SU-DHL-6 (cell line): ENCODE measurements at regions not wholly inside any gene's neighbourhood (a gene's known extent, or its start where the extent isn't known, plus 50 kb on each side); places are given as distances from the start of the nearest gene placed in this dataset.

Experiments
- H2AFZ ChIP-seq: fragments of 200-600 bp; sonication (generic); 2 replicates; pipeline ENCODE4 v1.6.1; 2014; ENCODE audit warnings: low read depth, mild to moderate bottlenecking, moderate library complexity, mixed read lengths, antibody characterized with exemption, low read length; ENCODE audit not compliant: severe bottlenecking
- H3F3A ChIP-seq: fragments of 200-600 bp; shearing (Covaris generic); 2 replicates; pipeline ENCODE4 v1.6.0; 2016; ENCODE audit warnings: antibody characterized with exemption, mild to moderate bottlenecking; ENCODE audit not compliant: insufficient read depth
- H3K27ac ChIP-seq: fragments of 200-600 bp; sonication (generic); 2 replicates; pipeline ENCODE4 v1.5.1; 2016; ENCODE audit warnings: low read depth, mild to moderate bottlenecking, low read length, moderate library complexity, mixed read lengths
- H3K27me3 ChIP-seq: fragments of 200-600 bp; sonication (generic), shearing (Covaris generic); 2 replicates; pipeline ENCODE4 v1.6.0; 2014; ENCODE audit warnings: mild to moderate bottlenecking, low read length
- H3K36me3 ChIP-seq: fragments of 200-600 bp; sonication (generic); 2 replicates; pipeline ENCODE4 v1.6.1; 2014; ENCODE audit warnings: mild to moderate bottlenecking, low read length, mixed read lengths
- H3K4me2 ChIP-seq: fragments of 300-600, 200-600 bp; shearing (Covaris generic), sonication (generic); 2 replicates; pipeline ENCODE4 v1.6.0; 2014; ENCODE audit warnings: low read length, low read depth, mild to moderate bottlenecking; ENCODE audit not compliant: poor library complexity, severe bottlenecking
- H3K4me3 ChIP-seq: fragments of 200-600 bp; sonication (generic); 2 replicates; pipeline ENCODE4 v1.5.1; 2014; ENCODE audit warnings: antibody characterized with exemption, low read length, mild to moderate bottlenecking, mixed read lengths; ENCODE audit not compliant: insufficient read depth, poor library complexity, severe bottlenecking
- H3K79me2 ChIP-seq: fragments of 200-600 bp; sonication (generic); 2 replicates; pipeline ENCODE4 v1.6.1; 2014; ENCODE audit warnings: mild to moderate bottlenecking, low read length, moderate library complexity; ENCODE audit not compliant: insufficient read depth
- H3K9ac ChIP-seq: fragments of 200-600 bp; sonication (generic); 2 replicates; pipeline ENCODE4 v1.7.0; 2014; ENCODE audit warnings: mild to moderate bottlenecking, low read length
- H3K9me2 ChIP-seq: fragments of 200-600 bp; sonication (generic); replicated peaks from 2 replicates; pipeline ENCODE4 v1.6.1; 2014; ENCODE audit warnings: low read length; ENCODE audit not compliant: insufficient read depth
- H3K9me3 ChIP-seq: fragments of 200-600 bp; sonication (generic); 2 replicates; pipeline ENCODE4 v1.6.1; 2014; ENCODE audit warnings: low read length, mixed read lengths; ENCODE audit not compliant: insufficient read depth
- H4K20me1 ChIP-seq: fragments of 200-600 bp; sonication (generic); 2 replicates; pipeline ENCODE4 v1.6.1; 2014; ENCODE audit warnings: low read depth, mild to moderate bottlenecking, antibody characterized with exemption, low read length, moderate library complexity, mixed read lengths
- CTCF ChIP-seq: fragments of 200-600 bp; sonication (generic); IDR thresholded peaks from one replicate; pipeline ENCODE4 v1.5.1; 2017; ENCODE audit warnings: antibody characterized with exemption, mild to moderate bottlenecking, low read length, moderate library complexity; ENCODE audit not compliant: insufficient read depth, poor library complexity, severe bottlenecking
- EZH2phosphoT487 ChIP-seq: fragments of 200-600 bp; sonication (generic), shearing (Covaris generic); conservative IDR thresholded peaks from 2 replicates; pipeline ENCODE4 v1.6.1; 2018; ENCODE audit warnings: mild to moderate bottlenecking, antibody characterized with exemption, low read length, moderate library complexity, mixed read lengths

- Histone ChIP-seq H2AFZ (no peak overlapping the region), H3K4me3 (no peak overlapping the region), H3K79me2 (no peaks in the 10 kb centered on the region), H4K20me1 (no peaks in the 10 kb centered on the region), H3F3A (no peaks in the 10 kb centered on the region), H3K9ac (no peak overlapping the region), H3K27ac (no peak overlapping the region), H3K27me3 (0 out of 2 replicates have a peak, but pooled peaks cover 3% of the 10 kb centered on the region), H3K9me3 (0 out of 2 replicates have a peak, but pooled peaks cover 9% of the 10 kb centered on the region), H3K4me2 (no peak overlapping the region), H3K9me2 (no peaks in the 10 kb centered on the region), H3K36me3 (no peaks in the 10 kb centered on the region)
- TF ChIP-seq CTCF (no peak), EZH2phosphoT487 (no peak)
Measured at GRCh38 chr6:927157-927556, 234.2 kb upstream of the EXOC2 start.

- 0 out of 2 replicates have a peak, but pooled peaks cover 3% of the 10 kb centered on the region for H3K27me3 ChIP-seq
Measured at GRCh38 chr6:925656-926213, 232.8 kb upstream of the EXOC2 start.

GRCh38 chr6:924661-925060 lies 231.7 kb upstream of the EXOC2 start:
- no peak overlapping the region for H3K4me3 ChIP-seq
- TF ChIP-seq EZH2phosphoT487 = no peak
- TF ChIP-seq CTCF = no peak
- H4K20me1 ChIP-seq = no peaks in the 10 kb centered on the region
- H3K9me2 ChIP-seq = no peaks in the 10 kb centered on the region
- H3K27me3 ChIP-seq = 0 out of 2 replicates have a peak, but pooled peaks cover 3% of the 10 kb centered on the region
- 0 out of 2 replicates have a peak, but pooled peaks cover 9% of the 10 kb centered on the region for H3K9me3 ChIP-seq
- H3K27ac ChIP-seq = no peak overlapping the region
- no peaks in the 10 kb centered on the region for H3K79me2 ChIP-seq
- no peak overlapping the region for H3K4me2 ChIP-seq
- no peaks in the 10 kb centered on the region for H3F3A ChIP-seq
- H2AFZ ChIP-seq = no peak overlapping the region
- no peaks in the 10 kb centered on the region for H3K36me3 ChIP-seq
- H3K9ac ChIP-seq = no peak overlapping the region

More at GRCh38 chr6:925656-926213, 232.8 kb upstream of the EXOC2 start:
- Histone ChIP-seq H2AFZ (no peak overlapping the region), H3K79me2 (no peaks in the 10 kb centered on the region), H3K4me2 (no peak overlapping the region), H3K36me3 (no peaks in the 10 kb centered on the region), H4K20me1 (no peaks in the 10 kb centered on the region), H3F3A (no peaks in the 10 kb centered on the region), H3K4me3 (no peak overlapping the region), H3K9me2 (no peaks in the 10 kb centered on the region), H3K9me3 (0 out of 2 replicates have a peak, but pooled peaks cover 9% of the 10 kb centered on the region), H3K27ac (no peak overlapping the region), H3K9ac (no peak overlapping the region)
- TF ChIP-seq CTCF (no peak), EZH2phosphoT487 (no peak)
